Thoracic aorta (tissue), 2 donors: ENCODE measurements at regions not wholly inside any gene's neighbourhood (a gene's known extent, or its start where the extent isn't known, plus 50 kb on each side); places are given as distances from the start of the nearest gene placed in this dataset.

Experiments
- ATAC-seq: fragments of 150-250 bp; one replicate; pipeline ENCODE4 v1.8.0; 2017; ENCODE audit warnings: low read depth; ENCODE audit not compliant: insufficient number of reproducible peaks, low FRiP score
- DNase-seq: peaks from one replicate; pipeline ENCODE4 v3.0.0-alpha.2; 2020; ENCODE audit warnings: low spot score
- H3K27ac ChIP-seq, 2 donors: fragments of 200-600 bp; sonication (generic); 1 replicate in 1 of 2; 2 replicates in 1 of 2; pipeline ENCODE4 v1.5.1; 2016; ENCODE audit warnings: mild to moderate bottlenecking in 2 of 2, moderate library complexity in 2 of 2
- H3K27me3 ChIP-seq: fragments of 200-600 bp; sonication (generic); replicated peaks from 2 replicates; pipeline ENCODE4 v1.6.0; 2016; ENCODE audit warnings: mild to moderate bottlenecking; ENCODE audit not compliant: insufficient read depth
- H3K36me3 ChIP-seq: fragments of 200-600 bp; sonication (generic); one replicate; pipeline ENCODE4 v1.5.1; 2016
- H3K4me1 ChIP-seq, 2 donors: fragments of 200-600 bp; sonication (generic); 1 replicate in 1 of 2; 2 replicates in 1 of 2; pipeline versions ENCODE4 v1.5.1 to v1.6.0; 2016; ENCODE audit warnings: low read depth in 2 of 2, mild to moderate bottlenecking in 1 of 2; ENCODE audit not compliant: control insufficient read depth in 1 of 2
- H3K4me3 ChIP-seq: fragments of 200-600 bp; sonication (generic); 2 replicates; pipeline ENCODE4 v1.5.1; 2016; ENCODE audit warnings: mild to moderate bottlenecking
- H3K9me3 ChIP-seq: fragments of 200-600 bp; sonication (generic); 2 replicates; pipeline ENCODE4 v1.5.1; 2016
- TF ChIP-seq, protein P1 (sequence below): fragments of 200-600 bp; sonication (generic); IDR thresholded peaks from one replicate; pipeline ENCODE4 v1.5.1; 2019; ENCODE audit warnings: antibody characterized with exemption

DNA sequence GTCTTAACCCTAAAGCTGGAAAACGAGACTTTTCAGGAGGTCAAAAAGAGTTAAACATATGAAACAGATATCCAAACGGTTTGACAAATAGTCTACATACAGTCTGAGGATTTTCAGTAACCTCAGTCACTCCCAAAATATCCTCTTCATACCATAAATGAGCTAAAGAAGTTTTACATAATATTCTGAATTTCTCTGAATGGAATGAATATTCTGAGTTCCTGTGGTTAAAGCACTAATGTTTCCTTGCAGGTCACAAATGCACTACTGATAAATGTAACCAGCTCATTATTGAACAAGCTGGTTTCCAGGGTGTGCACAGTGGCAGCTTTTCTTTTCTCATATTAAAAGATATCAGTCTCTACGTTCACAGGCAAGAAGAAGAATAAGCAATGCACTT lies 137.4 kb upstream of the POU1F1 start:
- Histone ChIP-seq H3K4me1 (no peaks in the 10 kb centered on the region), H3K4me3 (no peak overlapping the region), H3K27me3 (no peaks in the 10 kb centered on the region), H3K27ac (no peak overlapping the region), H3K36me3 (no peaks in the 10 kb centered on the region), H3K9me3 (no peaks in the 10 kb centered on the region)
- DNase-seq (no peak), ATAC-seq (no peak)
- TF ChIP-seq, protein P1, sequence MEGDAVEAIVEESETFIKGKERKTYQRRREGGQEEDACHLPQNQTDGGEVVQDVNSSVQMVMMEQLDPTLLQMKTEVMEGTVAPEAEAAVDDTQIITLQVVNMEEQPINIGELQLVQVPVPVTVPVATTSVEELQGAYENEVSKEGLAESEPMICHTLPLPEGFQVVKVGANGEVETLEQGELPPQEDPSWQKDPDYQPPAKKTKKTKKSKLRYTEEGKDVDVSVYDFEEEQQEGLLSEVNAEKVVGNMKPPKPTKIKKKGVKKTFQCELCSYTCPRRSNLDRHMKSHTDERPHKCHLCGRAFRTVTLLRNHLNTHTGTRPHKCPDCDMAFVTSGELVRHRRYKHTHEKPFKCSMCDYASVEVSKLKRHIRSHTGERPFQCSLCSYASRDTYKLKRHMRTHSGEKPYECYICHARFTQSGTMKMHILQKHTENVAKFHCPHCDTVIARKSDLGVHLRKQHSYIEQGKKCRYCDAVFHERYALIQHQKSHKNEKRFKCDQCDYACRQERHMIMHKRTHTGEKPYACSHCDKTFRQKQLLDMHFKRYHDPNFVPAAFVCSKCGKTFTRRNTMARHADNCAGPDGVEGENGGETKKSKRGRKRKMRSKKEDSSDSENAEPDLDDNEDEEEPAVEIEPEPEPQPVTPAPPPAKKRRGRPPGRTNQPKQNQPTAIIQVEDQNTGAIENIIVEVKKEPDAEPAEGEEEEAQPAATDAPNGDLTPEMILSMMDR = no peak

DNA sequence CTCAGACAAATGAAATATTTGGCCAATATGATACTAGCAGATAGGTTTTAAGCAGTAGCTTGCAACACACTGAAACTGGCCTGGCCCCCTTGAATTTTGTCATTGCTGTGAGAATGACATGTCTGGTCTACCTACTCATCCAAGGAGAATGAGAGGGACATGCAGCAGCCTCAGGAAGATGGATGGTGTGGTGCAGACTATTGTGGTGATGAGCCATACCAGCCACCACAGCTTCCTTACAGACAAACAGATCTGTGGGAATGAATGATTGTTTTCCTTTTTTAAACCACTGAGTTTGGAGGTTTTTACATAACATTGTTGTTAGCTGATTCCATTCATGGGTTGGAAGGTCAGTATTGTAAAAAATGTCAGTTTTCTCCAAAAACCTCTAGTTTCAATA lies 133.7 kb upstream of the POU1F1 start:
- DNase-seq (no peak), ATAC-seq (no peak)
- Histone ChIP-seq H3K36me3 (no peaks in the 10 kb centered on the region), H3K9me3 (no peaks in the 10 kb centered on the region), H3K4me3 (no peak overlapping the region), H3K27me3 (no peaks in the 10 kb centered on the region), H3K4me1 (no peaks in the 10 kb centered on the region), H3K27ac (no peak overlapping the region)
- TF ChIP-seq, protein P1 = no peak

DNA sequence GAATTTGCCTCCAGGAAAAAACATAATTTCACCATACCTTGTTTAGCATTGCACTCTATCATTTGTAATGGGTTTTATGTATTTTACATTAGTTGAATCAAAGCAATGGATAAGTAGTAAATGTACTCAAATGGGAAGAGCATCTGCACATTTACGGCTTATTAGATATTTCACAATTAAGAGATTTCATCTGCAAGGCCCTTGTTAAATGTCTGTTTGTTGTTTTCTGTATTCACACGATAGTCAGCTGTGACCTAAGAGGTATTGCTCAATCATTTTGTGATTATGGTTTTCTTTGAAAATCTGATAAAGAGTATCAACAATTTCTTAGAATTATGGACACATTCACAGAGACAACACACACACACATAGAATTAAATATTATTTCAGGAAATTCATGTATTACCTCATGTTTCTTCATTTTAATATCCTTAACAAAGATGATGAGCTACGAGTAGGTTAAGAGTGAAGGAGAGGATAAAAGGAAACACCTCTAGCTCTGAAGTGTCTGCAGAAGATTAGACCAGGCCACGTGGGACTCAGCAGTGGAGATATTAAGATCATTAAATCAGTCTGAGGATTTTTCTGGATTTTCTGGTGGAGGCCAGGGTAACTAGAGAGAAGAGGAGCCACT lies 121.9 kb upstream of the POU1F1 start:
- ATAC-seq (no peak), DNase-seq (no peak)
- no peaks in the 10 kb centered on the region for H3K36me3 ChIP-seq
- H3K9me3 ChIP-seq = no peaks in the 10 kb centered on the region
- no peak overlapping the region for H3K27ac ChIP-seq
- H3K4me3 ChIP-seq = no peak overlapping the region
- TF ChIP-seq, protein P1 = no peak
- H3K27me3 ChIP-seq = no peaks in the 10 kb centered on the region
- H3K4me1 ChIP-seq = no peaks in the 10 kb centered on the region

DNA sequence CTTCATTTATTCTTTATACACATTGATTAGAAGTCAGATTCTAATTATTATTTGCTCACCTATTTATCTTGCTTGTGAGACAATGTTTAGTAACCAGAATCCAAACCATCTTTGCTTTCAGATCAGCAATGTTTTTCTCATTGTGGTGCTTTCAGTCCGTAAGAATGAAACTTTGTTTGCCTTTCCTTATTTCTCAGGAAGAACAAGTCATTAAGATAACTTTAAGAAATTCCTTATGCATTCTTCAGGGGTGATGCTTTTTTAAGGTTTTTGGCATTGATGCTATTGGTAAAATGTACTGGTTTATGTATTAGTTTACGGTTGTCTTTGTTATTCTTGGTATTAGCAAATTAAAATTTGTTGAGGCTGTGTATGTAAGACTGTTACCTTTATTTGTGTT lies 120.8 kb upstream of the POU1F1 start:
- Histone ChIP-seq H3K9me3 (no peaks in the 10 kb centered on the region), H3K27me3 (no peaks in the 10 kb centered on the region), H3K4me3 (no peak overlapping the region), H3K4me1 (no peaks in the 10 kb centered on the region), H3K27ac (no peak overlapping the region), H3K36me3 (no peaks in the 10 kb centered on the region)
- DNase-seq (no peak), ATAC-seq (no peak)
- TF ChIP-seq, protein P1 = no peak

DNA sequence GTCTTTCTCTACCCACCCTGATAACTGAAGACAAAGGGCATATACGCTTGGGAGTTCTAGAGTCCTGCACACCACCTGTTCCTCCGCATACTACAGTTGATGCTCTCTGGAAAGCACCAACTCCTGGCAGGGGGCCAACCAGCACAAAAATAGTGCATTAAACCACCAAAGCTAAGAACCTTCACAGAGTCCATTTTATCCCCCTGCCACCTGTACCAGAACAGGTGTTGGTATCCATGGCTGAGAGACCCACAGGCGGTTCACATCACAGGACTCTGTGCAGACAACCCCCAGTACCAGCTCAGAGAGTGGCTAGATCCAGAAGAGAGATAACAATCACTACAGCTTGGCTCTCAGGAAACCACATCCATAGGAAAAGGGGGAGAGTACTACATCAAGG lies 114.4 kb upstream of the POU1F1 start:
- Histone ChIP-seq H3K9me3 (no peaks in the 10 kb centered on the region), H3K27me3 (no peaks in the 10 kb centered on the region), H3K27ac (no peak overlapping the region), H3K4me1 (no peaks in the 10 kb centered on the region), H3K36me3 (no peaks in the 10 kb centered on the region), H3K4me3 (no peak overlapping the region)
- TF ChIP-seq, protein P1 = no peak
- ATAC-seq (no peak), DNase-seq (no peak)
